ENCODE measurements at regions not wholly inside any gene's neighbourhood (a gene's known extent, or its start where the extent isn't known, plus 50 kb on each side); places are given as distances from the start of the nearest gene placed in this dataset.

GRCh38 chr6:169854083-169854725 is 102.8 kb downstream of the ERMARD start:
- H3K27ac ChIP-seq: no peak overlapping the region
- intact Hi-C loops (cut with DNase I; ENCODE audit: low total_unique reads): no loop called here
- H3K4me3 ChIP-seq: no peak overlapping the region
- no peaks in the 10 kb centered on the region for H3K36me3 ChIP-seq (ENCODE audit: low read depth, missing control alignments)
- H3K4me1 ChIP-seq: no peaks in the 10 kb centered on the region
- H3K9me3 ChIP-seq: no peaks in the 10 kb centered on the region
- WGBS, 2 donors: 91 to 95% methylated on average over 12 of the region's 12 CpGs
- DNase-seq: peak; percentile 8
- TF ChIP-seq CTCF (IDR thresholded peaks at IDR 0.05) (no peak), POLR2A (IDR thresholded peaks at IDR 0.05) (no peak)
- H3K27me3 ChIP-seq: no peaks in the 10 kb centered on the region

- no peak overlapping the region for H3K27ac ChIP-seq
- intact Hi-C loops (cut with DNase I; ENCODE audit: low total_unique reads): no loop called here
- H3K9me3 ChIP-seq: no peaks in the 10 kb centered on the region
- H3K27me3 ChIP-seq: no peaks in the 10 kb centered on the region
- H3K4me1 ChIP-seq: no peaks in the 10 kb centered on the region
- H3K4me3 ChIP-seq: no peak overlapping the region
- DNase-seq: no peak
- 70 to 80% methylated on average over 20 of the region's 20 CpGs for WGBS, 2 donors
- no peaks in the 10 kb centered on the region for H3K36me3 ChIP-seq (ENCODE audit: low read depth, missing control alignments)
- TF ChIP-seq CTCF (IDR thresholded peaks at IDR 0.05) (no peak), POLR2A (IDR thresholded peaks at IDR 0.05) (no peak)
Observed at GRCh38 chr6:169853196-169854082, 102.0 kb downstream of the ERMARD start.

- peak; percentile 7 for DNase-seq
- TF ChIP-seq CTCF (IDR thresholded peaks at IDR 0.05): no peak
- WGBS, 2 donors: 72 to 76% methylated on average over 5 of the region's 5 CpGs
- Histone ChIP-seq H3K9me3 (no peaks in the 10 kb centered on the region), H3K4me1 (no peaks in the 10 kb centered on the region), H3K36me3 (ENCODE audit: low read depth, missing control alignments) (no peaks in the 10 kb centered on the region), H3K27ac (no peak overlapping the region), H3K4me3 (no peak overlapping the region), H3K27me3 (no peaks in the 10 kb centered on the region)
- intact Hi-C loops (cut with DNase I; ENCODE audit: low total_unique reads): no loop called here
Observed at GRCh38 chr6:169852504-169853195, 101.2 kb downstream of the ERMARD start.

GRCh38 chr6:169851641-169852503 is 100.5 kb downstream of the ERMARD start:
- Histone ChIP-seq H3K36me3 (ENCODE audit: low read depth, missing control alignments) (no peaks in the 10 kb centered on the region), H3K4me3 (no peak overlapping the region), H3K4me1 (no peaks in the 10 kb centered on the region), H3K27me3 (no peaks in the 10 kb centered on the region), H3K9me3 (no peaks in the 10 kb centered on the region), H3K27ac (no peak overlapping the region)
- intact Hi-C loops (cut with DNase I; ENCODE audit: low total_unique reads): no loop called here
- DNase-seq: peak; percentile 9
- TF ChIP-seq CTCF (IDR thresholded peaks at IDR 0.05) (no peak), POLR2A (IDR thresholded peaks at IDR 0.05) (no peak)
- 77 to 86% methylated on average over 20 to 22 of the region's 22 CpGs for WGBS, 2 donors

Data from testis (tissue), 2 donors.